ENCODE measurements at regions not wholly inside any gene's neighbourhood (a gene's known extent, or its start where the extent isn't known, plus 50 kb on each side); places are given as distances from the start of the nearest gene placed in this dataset.
"Not testable (repeated sequence)": the region's sequence is repeated elsewhere in the genome, so short reads cannot be mapped to it uniquely, and the experiment has no call there.

DNA sequence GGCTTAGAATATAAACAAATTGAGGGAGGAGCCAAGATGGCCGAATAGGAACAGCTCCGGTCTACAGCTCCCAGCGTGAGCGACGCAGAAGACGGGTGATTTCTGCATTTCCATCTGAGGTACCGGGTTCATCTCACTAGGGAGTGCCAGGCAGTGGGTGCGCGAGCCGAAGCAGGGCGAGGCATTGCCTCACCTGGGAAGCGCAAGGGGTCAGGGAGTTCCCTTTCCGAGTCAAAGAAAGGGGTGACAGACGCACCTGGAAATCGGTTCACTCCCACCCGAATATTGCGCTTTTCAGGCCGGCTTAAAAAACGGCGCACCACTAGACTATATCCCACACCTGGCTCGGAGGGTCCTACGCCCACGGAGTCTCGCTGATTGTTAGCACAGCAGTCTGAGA, 234.4 kb downstream of the RERGL start:
- TF ChIP-seq, protein P1, sequence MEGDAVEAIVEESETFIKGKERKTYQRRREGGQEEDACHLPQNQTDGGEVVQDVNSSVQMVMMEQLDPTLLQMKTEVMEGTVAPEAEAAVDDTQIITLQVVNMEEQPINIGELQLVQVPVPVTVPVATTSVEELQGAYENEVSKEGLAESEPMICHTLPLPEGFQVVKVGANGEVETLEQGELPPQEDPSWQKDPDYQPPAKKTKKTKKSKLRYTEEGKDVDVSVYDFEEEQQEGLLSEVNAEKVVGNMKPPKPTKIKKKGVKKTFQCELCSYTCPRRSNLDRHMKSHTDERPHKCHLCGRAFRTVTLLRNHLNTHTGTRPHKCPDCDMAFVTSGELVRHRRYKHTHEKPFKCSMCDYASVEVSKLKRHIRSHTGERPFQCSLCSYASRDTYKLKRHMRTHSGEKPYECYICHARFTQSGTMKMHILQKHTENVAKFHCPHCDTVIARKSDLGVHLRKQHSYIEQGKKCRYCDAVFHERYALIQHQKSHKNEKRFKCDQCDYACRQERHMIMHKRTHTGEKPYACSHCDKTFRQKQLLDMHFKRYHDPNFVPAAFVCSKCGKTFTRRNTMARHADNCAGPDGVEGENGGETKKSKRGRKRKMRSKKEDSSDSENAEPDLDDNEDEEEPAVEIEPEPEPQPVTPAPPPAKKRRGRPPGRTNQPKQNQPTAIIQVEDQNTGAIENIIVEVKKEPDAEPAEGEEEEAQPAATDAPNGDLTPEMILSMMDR (IDR thresholded peaks at IDR 0.05 in 4 of 5, conservative IDR thresholded peaks at IDR 0.05 in 1 of 5): not testable (repeated sequence)
- TF ChIP-seq POLR2A (IDR thresholded peaks at IDR 0.05): not testable (repeated sequence)
